PC-9 (cell line): ENCODE measurements at regions not wholly inside any gene's neighbourhood (a gene's known extent, or its start where the extent isn't known, plus 50 kb on each side); places are given as distances from the start of the nearest gene placed in this dataset.

Source experiments
- EZH2 ChIP-seq: fragments of 200-600 bp; sonication (generic); IDR thresholded peaks from 2 replicates; pipeline ENCODE4 v1.8.0; 2017; ENCODE audit warnings: antibody characterized with exemption, low read depth
- TF ChIP-seq, protein P1 (sequence below): fragments of 200-600 bp; sonication (generic); conservative IDR thresholded peaks from 2 replicates; pipeline ENCODE4 v1.6.1; 2017; ENCODE audit warnings: mixed run types, antibody characterized with exemption, mild to moderate bottlenecking, moderate library complexity

DNA sequence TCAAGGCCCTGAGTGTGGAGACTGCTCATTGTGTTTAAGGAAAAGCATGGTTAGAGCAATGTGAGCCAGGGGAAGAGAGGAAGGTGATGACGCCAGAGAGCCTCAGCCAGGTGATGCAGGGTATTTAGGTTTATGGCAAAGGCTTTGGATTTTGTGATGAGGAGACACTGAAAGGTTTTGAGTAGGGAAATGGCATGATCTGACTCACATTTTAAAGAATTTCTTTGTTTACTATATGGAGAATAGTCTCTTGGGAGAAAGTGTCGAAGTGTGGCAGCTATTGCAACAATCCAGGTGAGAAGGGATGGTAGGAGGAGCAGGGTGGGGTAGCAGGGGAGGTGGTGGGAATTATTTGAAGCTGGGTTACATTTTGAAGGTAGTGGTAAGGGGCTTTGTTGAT is 293.4 kb upstream of the IGFBP7 start:
- TF ChIP-seq, protein P1, sequence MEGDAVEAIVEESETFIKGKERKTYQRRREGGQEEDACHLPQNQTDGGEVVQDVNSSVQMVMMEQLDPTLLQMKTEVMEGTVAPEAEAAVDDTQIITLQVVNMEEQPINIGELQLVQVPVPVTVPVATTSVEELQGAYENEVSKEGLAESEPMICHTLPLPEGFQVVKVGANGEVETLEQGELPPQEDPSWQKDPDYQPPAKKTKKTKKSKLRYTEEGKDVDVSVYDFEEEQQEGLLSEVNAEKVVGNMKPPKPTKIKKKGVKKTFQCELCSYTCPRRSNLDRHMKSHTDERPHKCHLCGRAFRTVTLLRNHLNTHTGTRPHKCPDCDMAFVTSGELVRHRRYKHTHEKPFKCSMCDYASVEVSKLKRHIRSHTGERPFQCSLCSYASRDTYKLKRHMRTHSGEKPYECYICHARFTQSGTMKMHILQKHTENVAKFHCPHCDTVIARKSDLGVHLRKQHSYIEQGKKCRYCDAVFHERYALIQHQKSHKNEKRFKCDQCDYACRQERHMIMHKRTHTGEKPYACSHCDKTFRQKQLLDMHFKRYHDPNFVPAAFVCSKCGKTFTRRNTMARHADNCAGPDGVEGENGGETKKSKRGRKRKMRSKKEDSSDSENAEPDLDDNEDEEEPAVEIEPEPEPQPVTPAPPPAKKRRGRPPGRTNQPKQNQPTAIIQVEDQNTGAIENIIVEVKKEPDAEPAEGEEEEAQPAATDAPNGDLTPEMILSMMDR = no peak
- TF ChIP-seq EZH2 = no peak
